B cell (primary cell): ENCODE measurements at regions not wholly inside any gene's neighbourhood (a gene's known extent, or its start where the extent isn't known, plus 50 kb on each side); places are given as distances from the start of the nearest gene placed in this dataset.

Experiments used
- ATAC-seq: fragments of 200-7000 bp; cut with Tn5 transposase; one replicate; pipeline ENCODE4 v1.10.0; 2021; ENCODE audit warnings: low read depth, mild to moderate bottlenecking, moderate number of reproducible peaks, moderate library complexity
- CTCF ChIA-PET: fragments of 350-600 bp; sonication (Branson Sonifier 250); formaldehyde crosslinking; loops from one replicate; lab custom pipeline; 2021; ENCODE audit warnings: antibody characterized with exemption, inconsistent platforms; lab: Charles Lee
- POLR2A ChIA-PET: fragments of 350-600 bp; sonication (Branson Sonifier 250); formaldehyde crosslinking; loops from one replicate; lab custom pipeline; 2021; ENCODE audit warnings: antibody characterized with exemption; lab: Charles Lee
- DNase-seq: peaks from one replicate; pipeline ENCODE4 v3.0.0; 2013
- H2AFZ ChIP-seq: 2 replicates; pipeline ENCODE4 v1.6.1; 2012; ENCODE audit warnings: mild to moderate bottlenecking, low read depth, low read length; ENCODE audit not compliant: insufficient read depth, poor library complexity, severe bottlenecking
- H3K27ac ChIP-seq, 2 donors: 1 replicate in 1 of 2; 2 replicates in 1 of 2; pipeline ENCODE4 v1.5.1; 2012 to 2013; ENCODE audit warnings: low read length in 2 of 2, mild to moderate bottlenecking in 2 of 2, moderate library complexity in 1 of 2
- H3K27me3 ChIP-seq, 4 experiments: fragments of 200-600 bp in 1 of 4; sonication (generic) in 1 of 4; replicated peaks in 1 of 4; 1 replicate in 2 of 4; 2 replicates in 2 of 4; pipeline versions ENCODE4 v1.6.1 to v1.7.0; 2013 to 2016; ENCODE audit warnings: low read length in 3 of 4, mild to moderate bottlenecking in 2 of 4, mixed read lengths in 1 of 4, moderate library complexity in 1 of 4; ENCODE audit not compliant: insufficient read depth in 4 of 4, control insufficient read depth in 3 of 4; ENCODE audit errors: control extremely low read depth in 1 of 4
- H3K36me3 ChIP-seq, 2 experiments: replicated peaks in 1 of 2; 1 replicate in 1 of 2; 2 replicates in 1 of 2; pipeline versions ENCODE4 v1.6.1 to v1.7.1; 2013; ENCODE audit warnings: low read length in 1 of 2; ENCODE audit not compliant: insufficient read depth in 2 of 2, control insufficient read depth in 1 of 2; ENCODE audit errors: control extremely low read depth in 1 of 2, extremely low read depth in 1 of 2
- H3K4me1 ChIP-seq, 2 donors: fragments of 200-600 bp in 1 of 2; sonication (generic) in 1 of 2; 1 replicate in 1 of 2; 2 replicates in 1 of 2; pipeline versions ENCODE4 v1.5.1 to v1.6.1; 2013 to 2017; ENCODE audit warnings: low read length in 2 of 2; ENCODE audit not compliant: control insufficient read depth in 2 of 2, insufficient read depth in 2 of 2
- H3K4me2 ChIP-seq: replicated peaks from 2 replicates; pipeline ENCODE3; 2012; ENCODE audit warnings: mild to moderate bottlenecking, low read depth, low read length; ENCODE audit not compliant: poor library complexity, severe bottlenecking
- H3K4me3 ChIP-seq, 5 experiments: fragments of 200-600 bp in 1 of 5; sonication (generic) in 1 of 5; 1 replicate in 3 of 5; 2 replicates in 2 of 5; pipeline versions ENCODE4 v1.5.1 to v1.7.0; 2011 to 2016; ENCODE audit warnings: low read length in 4 of 5, mild to moderate bottlenecking in 4 of 5, low read depth in 2 of 5, control low read depth in 1 of 5, moderate library complexity in 1 of 5; ENCODE audit not compliant: insufficient read depth in 1 of 5; ENCODE audit errors: control extremely low read depth in 1 of 5, extremely low read depth in 1 of 5
- H3K79me2 ChIP-seq: fragments of 200-600 bp; sonication (generic); one replicate; pipeline ENCODE4 v1.6.0; 2016; ENCODE audit warnings: low read length; ENCODE audit not compliant: control insufficient read depth, insufficient read depth
- H3K9ac ChIP-seq: fragments of 200-600 bp; sonication (generic); 2 replicates; pipeline ENCODE4 v1.6.1; 2017; ENCODE audit warnings: mild to moderate bottlenecking, low read length, moderate library complexity
- H3K9me3 ChIP-seq, 3 donors: one replicate each; pipeline versions ENCODE4 v1.6.1 to v1.7.1; 2013; ENCODE audit warnings: low read length in 2 of 3; ENCODE audit not compliant: control insufficient read depth in 2 of 3, insufficient read depth in 1 of 3; ENCODE audit errors: control extremely low read depth in 1 of 3
- H4K20me1 ChIP-seq: 2 replicates; pipeline ENCODE4 v1.6.0; 2012; ENCODE audit warnings: mild to moderate bottlenecking, low read length; ENCODE audit not compliant: insufficient read depth, control insufficient read depth, poor library complexity, severe bottlenecking
- H3K27ac Mint-ChIP-seq: one replicate; pipeline ENCODE4 v1.8.0; 2021; ENCODE audit warnings: mixed read lengths
- H3K27me3 Mint-ChIP-seq: one replicate; pipeline ENCODE4 v1.8.0; 2021; ENCODE audit warnings: mixed read lengths
- H3K4me1 Mint-ChIP-seq: one replicate; pipeline ENCODE4 v1.8.0; 2021; ENCODE audit warnings: mixed read lengths
- H3K4me3 Mint-ChIP-seq: one replicate; pipeline ENCODE4 v1.8.0; 2021; ENCODE audit warnings: mixed read lengths
- H3K9me3 Mint-ChIP-seq: one replicate; pipeline ENCODE4 v1.8.0; 2022; ENCODE audit warnings: mixed read lengths; ENCODE audit not compliant: insufficient read depth
- CTCF ChIP-seq: fragments of 200-600 bp; IDR thresholded peaks from one replicate; pipeline ENCODE4 v1.8.0; 2022; ENCODE audit warnings: antibody characterized with exemption, mild to moderate bottlenecking
- EZH2 ChIP-seq: IDR thresholded peaks from 2 replicates; pipeline ENCODE4 v1.6.1; 2012; ENCODE audit warnings: borderline replicate concordance, low read depth, mild to moderate bottlenecking, moderate library complexity, low read length; ENCODE audit not compliant: insufficient read depth, poor library complexity, severe bottlenecking
- WGBS: methylation state at CpG from one replicate; pipeline ENCODE4 v1.1.5; 2013; ENCODE audit warnings: missing lambda C conversion rate; ENCODE audit not compliant: insufficient coverage; 5-methylcytosine and 5-hydroxymethylcytosine counted together
- intact Hi-C: fragments of 100-400 bp; cut with micrococcal nuclease; formaldehyde crosslinking; loops from one replicate; pipeline ENCODE4 v1.10.0; 2022

GRCh38 chr7:54426406-54426805, 115.8 kb upstream of the VSTM2A start:
- H2AFZ ChIP-seq = no peak overlapping the region
- no peak overlapping the region for H3K4me2 ChIP-seq
- H3K36me3 ChIP-seq = no peaks in the 10 kb centered on the region
- no peaks in the 10 kb centered on the region for H3K79me2 ChIP-seq
- Mint-ChIP-seq H3K27ac (no peak overlapping the region), H3K9me3 (peaks cover 15% of the 10 kb centered on the region), H3K4me1 (no peaks in the 10 kb centered on the region), H3K27me3 (no peaks in the 10 kb centered on the region), H3K4me3 (no peak overlapping the region)
- H3K27me3 ChIP-seq = no peaks in the 10 kb centered on the region
- ATAC-seq (no peak), DNase-seq (no peak)
- intact Hi-C loops = no loop called here
- H3K4me3 ChIP-seq = no peak overlapping the region
- H3K4me1 ChIP-seq = no peaks in the 10 kb centered on the region
- no peak for TF ChIP-seq EZH2
- no peak for TF ChIP-seq CTCF
- WGBS = 66% methylated on average over 2 of the region's 2 CpGs
- POLR2A ChIA-PET = no interaction called here
- no peak overlapping the region for H3K9ac ChIP-seq
- H3K9me3 ChIP-seq = no peaks in the 10 kb centered on the region
- no peaks in the 10 kb centered on the region for H4K20me1 ChIP-seq
- CTCF ChIA-PET = no interaction called here
- H3K27ac ChIP-seq = no peak overlapping the region

GRCh38 chr7:54429111-54429510, 113.1 kb upstream of the VSTM2A start:
- CTCF ChIA-PET = no interaction called here

More at GRCh38 chr7:54429111-54429510, 113.1 kb upstream of the VSTM2A start:
- H3K4me1 Mint-ChIP-seq = no peaks in the 10 kb centered on the region
- POLR2A ChIA-PET = no interaction called here
- no peak overlapping the region for H3K27ac Mint-ChIP-seq
- no peak for DNase-seq
- intact Hi-C loops = no loop called here
- H3K4me3 Mint-ChIP-seq = no peak overlapping the region
- Histone ChIP-seq H4K20me1 (no peaks in the 10 kb centered on the region), H3K9me3 (no peaks in the 10 kb centered on the region), H3K27me3 (no peaks in the 10 kb centered on the region), H3K9ac (no peak overlapping the region), H3K27ac (no peak overlapping the region), H3K4me3 (no peak overlapping the region), H3K36me3 (no peaks in the 10 kb centered on the region), H3K79me2 (no peaks in the 10 kb centered on the region), H3K4me1 (no peaks in the 10 kb centered on the region), H2AFZ (no peak overlapping the region), H3K4me2 (no peak overlapping the region)
- TF ChIP-seq EZH2 = no peak
- TF ChIP-seq CTCF = no peak
- no peak for ATAC-seq
- peaks cover 15% of the 10 kb centered on the region for H3K9me3 Mint-ChIP-seq
- H3K27me3 Mint-ChIP-seq = no peaks in the 10 kb centered on the region
